Epithelial cell of esophagus (primary cell): ENCODE measurements at regions not wholly inside any gene's neighbourhood (a gene's known extent, or its start where the extent isn't known, plus 50 kb on each side); places are given as distances from the start of the nearest gene placed in this dataset.
"Not testable (repeated sequence)": the region's sequence is repeated elsewhere in the genome, so short reads cannot be mapped to it uniquely, and the experiment has no call there.

Experiments used
- DNase-seq: peaks from one replicate; pipeline ENCODE4 v3.0.0; 2010; ENCODE audit warnings: low read depth
- H3K4me3 ChIP-seq: 2 replicates; pipeline ENCODE4 v1.5.1; 2011; ENCODE audit warnings: mild to moderate bottlenecking, low read length, control low read depth
- CTCF ChIP-seq: IDR thresholded peaks from 2 replicates; pipeline ENCODE4 v1.5.1; 2011; ENCODE audit warnings: low read depth, mild to moderate bottlenecking, low read length, control low read depth, inconsistent platforms; ENCODE audit not compliant: insufficient read depth; ENCODE audit errors: missing control alignments

GRCh38 chr3:69490235-69490634, 104.3 kb upstream of the FRMD4B start:
- no peak for DNase-seq
- TF ChIP-seq CTCF = no peak
- H3K4me3 ChIP-seq = no peak overlapping the region

- no peak for TF ChIP-seq CTCF
- no peak for DNase-seq
- no peak overlapping the region for H3K4me3 ChIP-seq
These were observed 102.1 kb upstream of the FRMD4B start for GRCh38 chr3:69488026-69488425.

GRCh38 chr3:69485489-69485888, 99.6 kb upstream of the FRMD4B start:
- DNase-seq = no peak
- H3K4me3 ChIP-seq = no peak overlapping the region
- no peak for TF ChIP-seq CTCF

GRCh38 chr3:69484507-69485393, 98.9 kb upstream of the FRMD4B start:
- H3K4me3 ChIP-seq = no peak overlapping the region
- DNase-seq = no peak
- no peak for TF ChIP-seq CTCF

- TF ChIP-seq CTCF = no peak
- no peak for DNase-seq
- H3K4me3 ChIP-seq = no peak overlapping the region
These were observed 97.6 kb upstream of the FRMD4B start for GRCh38 chr3:69483449-69483848.

GRCh38 chr3:69480986-69481385, 95.1 kb upstream of the FRMD4B start:
- not testable (repeated sequence) for DNase-seq, H3K4me3 ChIP-seq

GRCh38 chr3:69474186-69474585, 88.3 kb upstream of the FRMD4B start:
- H3K4me3 ChIP-seq = no peak overlapping the region
- DNase-seq = no peak
- TF ChIP-seq CTCF = no peak
